SKM-1 (cell line): ENCODE measurements at regions not wholly inside any gene's neighbourhood (a gene's known extent, or its start where the extent isn't known, plus 50 kb on each side); places are given as distances from the start of the nearest gene placed in this dataset.

ENCODE experiments used
- DNase-seq: peaks from one replicate; lab custom pipeline; 2025; ENCODE audit not compliant: unreplicated experiment; lab: John Stamatoyannopoulos, UW

GRCh38 chr4:1479454-1479853 lies 73.2 kb upstream of the NKX1-1 start:
- DNase-seq, result no peak

- no peak for DNase-seq
Observed at GRCh38 chr4:1478766-1479355, 72.6 kb upstream of the NKX1-1 start.

DNA sequence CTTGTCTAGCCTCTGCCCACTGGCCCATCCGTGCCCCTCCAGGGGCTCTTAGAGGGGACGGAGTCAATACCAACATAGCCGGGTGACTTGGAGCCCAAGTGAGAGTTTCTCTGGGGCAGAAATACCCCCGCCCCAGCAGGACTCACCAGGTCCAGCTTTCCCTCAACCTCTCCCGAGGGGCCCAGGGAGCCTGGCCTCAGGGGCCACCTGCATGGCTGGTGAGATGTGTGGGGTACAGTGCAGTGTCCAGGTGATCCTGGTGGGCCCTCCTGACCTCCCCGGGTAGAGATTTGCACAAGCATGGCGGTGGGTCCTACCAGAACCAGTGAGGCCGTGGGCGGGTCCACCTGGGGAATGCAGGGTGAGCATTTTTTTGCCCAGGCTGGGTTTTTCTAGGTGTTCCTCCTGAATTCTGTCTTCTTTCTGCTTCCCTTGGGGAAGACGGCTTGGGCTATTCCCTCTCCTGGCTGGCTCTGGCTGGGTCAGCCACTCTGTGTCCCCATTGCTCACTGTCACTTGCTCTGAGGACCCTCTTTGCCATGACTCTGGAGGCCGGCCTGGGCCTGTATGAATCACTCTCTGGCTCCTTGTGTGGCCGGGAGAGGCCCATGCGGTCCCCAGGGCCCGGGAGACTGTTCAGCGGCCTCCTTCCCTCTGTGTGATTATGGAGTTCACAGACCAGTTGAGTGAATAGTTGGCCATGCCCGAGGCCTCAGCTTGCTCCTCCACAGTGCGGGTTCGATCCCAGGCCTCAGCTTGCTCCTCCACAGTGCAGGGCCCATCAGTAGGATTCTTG lies 71.0 kb upstream of the NKX1-1 start:
- DNase-seq, result no peak

DNA sequence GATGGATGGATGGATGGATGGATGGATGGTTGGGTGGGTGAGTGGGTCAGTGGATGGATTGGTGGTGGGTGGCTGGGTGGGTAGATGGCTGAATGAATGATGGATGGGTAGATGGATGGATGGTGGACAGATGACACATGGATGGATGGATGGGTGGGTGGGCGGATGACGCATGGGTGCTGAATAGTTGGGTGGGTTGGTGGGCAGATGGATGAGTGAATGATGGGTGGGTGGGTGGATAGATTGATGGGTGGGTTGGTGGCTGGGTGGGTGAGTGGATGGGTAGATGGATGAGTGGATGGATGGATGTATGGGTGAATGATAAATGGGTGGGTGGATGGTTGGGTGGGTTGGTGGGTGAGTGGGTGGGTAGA lies 69.9 kb upstream of the NKX1-1 start:
- DNase-seq, result no peak

GRCh38 chr4:1475277-1476139 lies 69.3 kb upstream of the NKX1-1 start:
- no peak for DNase-seq

DNA sequence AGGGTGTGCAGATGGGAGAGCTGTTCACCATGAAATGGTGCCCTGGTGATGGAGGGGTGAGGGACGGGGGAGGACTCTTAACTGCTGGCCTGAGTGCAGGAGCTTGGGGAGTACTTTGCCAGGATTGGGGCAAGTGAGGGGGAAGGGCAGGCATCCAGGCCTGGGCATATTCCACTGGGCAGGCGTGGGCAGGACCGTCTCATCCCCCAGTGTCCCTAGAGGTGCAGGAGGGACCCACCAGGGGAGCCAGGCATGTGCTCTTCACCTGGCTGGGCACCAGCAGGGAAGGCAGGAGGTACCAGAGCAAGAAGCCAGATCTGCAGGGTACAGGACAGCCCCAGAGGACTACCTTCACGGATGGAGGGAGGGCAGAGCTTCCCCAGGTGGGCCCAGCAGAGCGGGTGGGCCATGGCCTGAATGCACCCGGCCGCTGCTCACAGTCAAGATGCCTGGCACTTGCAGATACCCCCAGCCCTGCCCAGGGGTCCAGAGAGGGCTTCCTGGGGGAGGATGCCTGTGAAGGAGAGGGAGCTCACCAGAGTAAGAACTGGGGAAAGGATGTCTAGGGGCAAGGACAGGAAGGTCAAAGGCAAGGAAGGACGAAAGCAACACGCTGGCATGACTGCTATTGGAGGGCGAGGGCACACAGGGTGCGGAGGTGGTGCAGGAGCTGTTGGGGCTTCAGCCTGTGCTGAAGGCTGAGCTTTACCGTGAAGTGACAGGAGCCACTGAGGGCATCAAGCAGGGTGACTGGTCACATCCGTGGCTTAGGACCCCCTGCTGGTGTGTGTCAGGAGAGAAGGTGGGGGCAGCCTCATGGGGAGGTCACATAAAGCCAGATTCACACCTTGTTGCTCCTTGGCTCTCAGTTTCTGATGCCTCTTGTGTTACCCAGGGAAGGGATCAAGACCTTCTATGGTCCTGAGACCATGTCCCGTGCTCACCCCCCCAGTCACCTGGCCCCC lies 68.2 kb upstream of the NKX1-1 start:
- no peak for DNase-seq

GRCh38 chr4:1473718-1474117 lies 67.5 kb upstream of the NKX1-1 start:
- DNase-seq, result no peak

DNA sequence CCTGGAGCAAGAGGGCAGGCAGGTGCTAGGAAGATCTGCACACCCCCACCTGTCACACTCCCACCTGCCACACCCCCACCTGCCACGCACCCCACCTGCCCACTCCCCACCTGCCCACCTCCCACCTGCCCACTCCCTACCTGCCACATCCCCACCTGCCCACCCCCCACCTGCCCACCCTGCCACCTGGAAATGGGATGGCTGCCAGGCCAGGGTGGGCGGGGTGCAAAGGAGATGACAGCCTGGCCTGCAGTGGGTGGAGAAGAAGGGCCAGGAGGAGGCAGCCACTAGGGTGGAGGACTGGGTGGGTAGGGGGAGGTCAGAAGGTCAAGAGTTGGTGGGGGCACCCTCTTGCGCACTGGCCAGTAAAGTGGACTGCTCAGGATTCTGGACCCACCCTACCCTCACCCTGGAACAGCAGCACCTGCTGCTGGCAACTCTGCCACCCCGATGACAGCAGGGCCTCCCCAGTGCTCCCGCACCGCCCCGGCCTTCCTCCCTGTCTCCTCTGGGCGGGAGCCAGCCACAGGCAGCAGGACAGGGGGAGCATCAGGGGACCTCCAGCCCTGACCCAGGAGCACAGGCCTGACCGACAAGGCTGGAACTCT lies 66.8 kb upstream of the NKX1-1 start:
- no peak for DNase-seq

DNA sequence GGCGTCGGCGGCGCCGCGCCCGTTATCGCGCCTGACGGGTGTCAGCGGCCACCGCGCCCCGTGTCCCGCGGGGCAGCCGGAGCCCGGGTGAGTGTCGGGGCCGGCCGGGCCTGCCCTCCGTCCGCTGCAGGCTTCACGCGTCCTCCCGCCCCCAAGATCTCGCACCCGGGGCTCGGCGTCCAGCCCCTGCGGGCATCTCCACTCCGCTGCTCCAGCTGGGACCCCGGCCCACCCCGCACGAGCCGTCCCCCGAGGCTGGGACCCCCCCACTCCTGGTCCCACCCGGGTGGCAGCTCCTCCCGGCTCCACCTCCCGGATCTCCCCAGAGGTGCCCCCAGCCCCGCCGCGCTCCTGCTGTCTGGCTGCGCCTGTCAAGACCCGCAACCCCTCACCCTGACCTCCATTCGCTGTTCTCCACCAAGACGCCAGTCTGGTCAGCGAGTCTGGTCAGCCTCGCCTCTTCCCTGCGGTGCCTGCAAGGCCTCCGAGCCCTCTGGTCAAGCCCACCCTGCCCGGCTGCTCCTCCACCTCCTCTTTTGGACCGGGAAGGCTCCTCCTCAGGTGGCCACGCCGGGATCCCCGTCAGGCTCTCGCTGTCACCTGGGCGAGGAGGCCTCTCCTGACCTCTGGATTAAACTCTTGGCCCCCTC lies 66.0 kb upstream of the NKX1-1 start:
- no peak for DNase-seq

DNA sequence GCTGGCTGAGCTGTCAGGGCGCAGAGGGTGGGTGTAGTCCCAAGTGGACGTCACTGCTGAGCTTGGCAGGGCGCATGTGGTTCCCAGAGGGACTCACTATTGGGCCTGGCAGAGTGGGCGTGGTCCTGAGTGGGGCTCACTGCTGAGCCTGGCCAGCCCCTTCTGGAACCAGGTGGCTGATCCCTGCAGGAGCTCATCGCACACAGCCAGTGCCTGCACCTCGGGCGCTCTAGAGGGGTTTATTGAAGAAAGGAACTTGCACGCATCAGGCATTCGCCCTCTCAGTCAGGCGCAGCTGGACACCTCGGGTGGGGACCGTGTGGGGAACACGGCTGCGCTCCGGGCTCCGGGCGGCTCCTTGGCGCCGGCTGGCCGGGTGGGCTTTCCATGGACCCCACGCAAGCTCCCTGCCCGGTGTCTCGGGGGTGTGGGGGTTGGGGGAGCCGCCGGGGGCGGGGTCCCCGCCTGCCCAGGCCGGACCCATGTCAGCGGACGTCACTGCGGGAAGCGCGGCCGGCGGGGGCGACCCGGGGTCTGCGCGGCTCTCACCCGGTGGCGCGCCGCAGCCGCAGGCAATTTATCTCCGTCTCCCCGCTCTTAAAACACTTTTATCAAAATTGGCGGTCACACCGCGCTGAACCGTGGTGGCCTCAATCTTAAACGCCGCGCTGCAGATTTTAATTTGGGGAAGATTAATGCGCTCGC lies 65.4 kb upstream of the NKX1-1 start:
- DNase-seq, result no peak

GRCh38 chr4:1470816-1471442 lies 64.7 kb upstream of the NKX1-1 start:
- DNase-seq, result no peak

GRCh38 chr4:1470393-1470670 lies 64.1 kb upstream of the NKX1-1 start:
- DNase-seq, result no peak

DNA sequence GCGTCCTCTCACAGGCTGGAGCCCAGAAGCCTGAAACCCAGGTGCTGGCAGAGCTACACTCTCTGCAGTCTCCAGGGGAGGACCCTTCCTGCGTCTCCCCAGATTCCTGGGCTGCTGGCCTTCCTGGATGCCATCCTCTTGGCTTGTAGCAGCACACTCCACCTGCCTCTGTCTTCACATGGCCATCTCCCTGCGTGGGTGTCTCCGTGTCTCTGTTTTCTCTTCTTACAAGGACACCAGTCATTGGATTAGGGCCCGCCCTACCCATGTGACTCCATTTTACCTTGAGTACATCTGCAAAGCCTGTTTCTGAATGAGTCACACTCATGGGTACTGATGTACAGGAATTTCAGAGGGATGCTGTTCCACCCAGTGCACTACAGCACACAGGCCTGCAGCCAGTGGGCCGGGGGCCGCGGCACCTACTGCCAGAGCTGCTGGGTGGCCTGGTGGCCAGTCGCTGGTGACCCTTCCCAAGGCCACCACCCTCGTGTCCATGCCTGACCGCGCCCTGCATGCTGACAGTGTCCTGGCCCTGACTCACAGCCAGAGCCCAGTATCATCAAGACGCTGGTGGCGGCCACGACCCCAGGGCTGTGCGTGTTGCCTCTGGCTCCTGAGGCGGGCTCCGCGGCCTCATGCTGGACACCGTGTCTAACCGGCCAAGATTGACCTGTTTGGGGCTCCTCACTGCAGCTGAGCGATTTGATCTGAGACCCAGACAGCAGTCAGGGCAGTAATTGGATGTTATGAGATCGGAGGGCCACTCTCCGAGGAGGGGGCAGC lies 63.6 kb upstream of the NKX1-1 start:
- no peak for DNase-seq

DNA sequence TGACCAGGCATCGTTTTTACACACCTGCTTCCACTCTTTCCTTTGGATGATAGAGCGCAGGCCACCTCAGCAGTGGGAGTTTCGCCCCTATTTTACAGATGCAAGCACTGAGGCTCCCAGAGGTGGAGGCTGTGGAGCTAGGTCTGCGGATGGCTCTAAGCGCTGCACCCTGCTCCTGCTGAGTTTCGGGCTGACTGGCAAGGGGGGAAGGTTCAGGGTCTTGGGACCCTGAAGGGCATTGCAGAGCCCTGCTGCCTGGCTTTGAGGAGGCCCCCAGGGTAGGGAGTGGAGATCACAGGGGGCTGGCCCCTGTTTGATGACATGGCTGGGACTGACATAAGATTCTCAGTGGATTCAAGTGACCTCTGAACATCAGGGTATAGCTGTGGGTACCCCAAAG lies 62.8 kb upstream of the NKX1-1 start:
- DNase-seq, result no peak

GRCh38 chr4:1467581-1468458 lies 61.6 kb upstream of the NKX1-1 start:
- DNase-seq, result no peak

DNA sequence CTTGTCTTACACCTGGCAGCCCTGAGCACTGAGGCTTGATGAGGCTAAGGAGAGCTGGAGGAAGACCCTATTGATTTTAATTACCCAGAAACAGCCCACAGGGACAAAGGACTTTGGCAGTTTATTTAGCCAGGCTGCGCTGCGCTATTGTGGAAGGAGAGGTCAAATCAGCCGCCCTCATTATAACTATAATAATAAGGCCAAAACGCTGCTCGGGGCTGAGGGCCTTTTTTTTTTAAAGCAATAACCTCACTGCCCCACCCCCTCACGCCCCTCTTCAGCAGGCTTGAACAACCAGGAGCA lies 60.6 kb upstream of the NKX1-1 start:
- DNase-seq, result no peak

- no peak for DNase-seq
Observed at GRCh38 chr4:1466034-1466862, 60.0 kb upstream of the NKX1-1 start.
